GM19025 (cell line): ENCODE measurements at regions not wholly inside any gene's neighbourhood (a gene's known extent, or its start where the extent isn't known, plus 50 kb on each side); places are given as distances from the start of the nearest gene placed in this dataset.
"Not testable (repeated sequence)": the region's sequence is repeated elsewhere in the genome, so short reads cannot be mapped to it uniquely, and the experiment has no call there.

Experiments used
- ATAC-seq: cut with Tn5 transposase; IDR thresholded peaks from one replicate; pipeline ENCODE4 v1.9.1; 2021; ENCODE audit warnings: mild to moderate bottlenecking, low read depth, moderate library complexity; ENCODE audit not compliant: unreplicated experiment

- ATAC-seq = no peak
These were observed 109.2 kb downstream of the GJA1 start for GRCh38 chr6:121544691-121545090.

GRCh38 chr6:121548131-121548530, 112.7 kb downstream of the GJA1 start:
- ATAC-seq = no peak

DNA sequence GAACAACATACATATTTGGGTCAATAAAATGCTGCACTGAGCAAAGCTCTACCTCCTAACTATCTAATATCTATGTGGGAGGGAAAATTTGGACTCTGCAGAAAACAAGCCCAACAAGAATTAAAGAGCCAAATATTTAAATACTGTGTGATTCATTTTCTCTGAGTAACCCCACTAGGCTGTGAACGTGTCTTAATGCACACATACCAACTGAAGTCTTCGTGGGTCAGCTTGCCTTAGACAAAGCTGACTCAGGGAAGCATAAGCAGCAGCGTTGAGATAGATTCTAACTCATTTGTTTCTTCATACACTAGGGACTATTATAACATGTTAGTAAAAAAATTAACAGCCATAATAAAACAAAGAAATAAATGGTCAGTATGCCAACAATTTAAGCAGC, 114.3 kb downstream of the GJA1 start:
- no peak for ATAC-seq

- ATAC-seq = no peak
These were observed 115.1 kb downstream of the GJA1 start for GRCh38 chr6:121550491-121551010.

- ATAC-seq = no peak
These were observed 119.8 kb downstream of the GJA1 start for GRCh38 chr6:121555201-121555600.

DNA sequence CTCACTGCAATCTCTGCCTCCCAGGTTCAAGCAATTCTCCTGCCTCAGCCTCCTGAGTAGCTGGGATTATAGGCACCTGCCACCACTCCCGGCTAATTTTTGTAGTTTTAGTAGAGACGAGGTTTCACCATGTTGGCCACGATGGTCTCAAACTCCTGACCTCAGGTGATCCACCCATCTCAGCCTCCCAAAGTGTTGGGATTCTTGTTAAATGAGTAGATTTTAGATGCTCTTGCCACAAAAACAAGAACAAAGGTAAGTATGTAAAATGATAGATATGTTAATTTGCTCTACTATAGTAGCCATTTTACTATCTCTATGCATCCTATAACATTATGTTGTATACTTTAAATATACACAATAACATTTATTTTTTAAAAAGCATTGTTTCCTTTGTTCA, 120.7 kb downstream of the GJA1 start:
- not testable (repeated sequence) for ATAC-seq

DNA sequence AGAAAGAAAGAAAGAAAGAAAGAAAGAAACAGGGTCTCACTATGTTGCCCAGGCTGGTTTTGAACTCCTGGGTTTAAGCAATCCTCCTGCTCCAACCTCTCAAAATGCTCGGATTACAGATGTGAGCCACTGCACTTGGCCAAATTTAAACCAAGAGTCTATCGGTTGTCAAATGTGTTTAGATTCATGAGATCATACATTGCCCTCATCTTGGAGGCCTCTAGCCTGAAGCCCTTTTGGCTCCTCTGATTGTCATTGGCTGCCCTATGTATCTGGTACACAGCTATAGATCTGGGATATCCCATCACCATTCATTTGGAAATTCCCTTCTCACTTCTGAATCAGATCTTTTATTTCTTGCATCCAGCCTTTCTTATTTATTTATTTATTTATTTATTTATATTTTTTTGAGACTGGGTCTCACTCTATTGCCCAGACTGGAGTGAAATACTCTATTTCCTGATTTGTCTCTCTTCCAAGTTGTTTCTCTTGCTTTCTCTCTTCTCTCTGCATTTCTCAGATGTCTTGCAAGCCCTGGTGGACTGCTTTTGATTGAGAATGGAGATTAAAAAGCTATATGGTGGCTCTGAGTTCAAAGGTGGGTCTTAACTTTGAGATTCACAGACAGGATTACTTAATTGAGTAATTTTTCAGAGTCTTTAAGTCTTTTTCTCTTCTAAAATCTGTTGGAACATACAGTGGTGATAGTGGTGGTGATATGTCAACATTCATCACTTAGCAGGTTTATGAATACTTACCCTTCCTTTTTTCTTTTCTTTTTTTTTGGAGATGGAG, 121.9 kb downstream of the GJA1 start:
- no peak for ATAC-seq

DNA sequence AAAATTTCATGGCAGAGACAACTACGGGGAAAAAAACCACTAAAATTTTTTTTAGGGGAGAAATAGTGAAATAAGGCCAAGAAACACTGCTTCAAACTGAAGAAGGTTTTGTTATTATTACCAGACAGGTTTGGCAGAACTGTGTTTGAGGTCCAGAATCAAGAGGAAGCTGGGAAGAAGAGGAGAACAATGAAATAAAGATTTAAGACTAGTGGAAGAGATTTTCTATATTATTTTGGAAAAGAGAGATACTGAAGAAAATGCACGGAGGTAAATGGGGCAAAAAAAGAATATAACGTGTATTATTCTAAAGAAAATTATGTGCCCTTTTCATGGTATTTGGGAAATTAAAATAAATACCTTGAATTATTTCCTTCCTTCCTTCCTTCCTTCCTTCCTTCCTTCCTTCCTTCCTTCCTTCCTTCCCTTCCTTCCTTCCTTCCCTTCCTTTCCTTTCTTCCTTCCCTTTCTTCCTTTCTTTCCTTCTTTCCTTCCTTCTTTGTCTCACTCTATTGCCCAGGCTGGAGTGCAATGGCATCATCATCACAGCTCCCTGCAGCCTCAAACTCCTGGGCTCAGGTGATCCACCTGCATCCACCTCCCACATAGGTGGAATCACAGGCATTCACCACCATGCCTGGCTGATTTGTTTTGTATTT, 124.3 kb downstream of the GJA1 start:
- no peak for ATAC-seq

- no peak for ATAC-seq
These were observed 125.0 kb downstream of the GJA1 start for GRCh38 chr6:121560476-121560875.

DNA sequence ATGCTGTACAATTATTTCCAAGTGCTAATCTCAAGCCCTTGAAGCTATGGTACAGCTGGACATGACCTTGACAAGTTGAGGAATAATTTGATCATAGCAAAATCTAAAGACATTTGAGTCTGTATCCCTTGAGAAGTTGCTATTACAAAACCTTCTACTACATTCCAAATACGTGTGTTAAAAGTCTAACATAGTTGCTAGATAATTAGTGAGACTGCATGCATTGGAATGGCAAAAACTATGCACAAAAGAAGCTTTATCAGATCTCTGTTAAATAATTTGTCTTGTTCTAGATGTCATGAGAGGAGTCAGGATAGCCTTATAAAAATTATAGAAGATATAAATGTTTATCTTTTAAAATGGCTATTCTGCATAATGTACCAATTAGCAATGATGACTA, 127.8 kb downstream of the GJA1 start:
- ATAC-seq = no peak

DNA sequence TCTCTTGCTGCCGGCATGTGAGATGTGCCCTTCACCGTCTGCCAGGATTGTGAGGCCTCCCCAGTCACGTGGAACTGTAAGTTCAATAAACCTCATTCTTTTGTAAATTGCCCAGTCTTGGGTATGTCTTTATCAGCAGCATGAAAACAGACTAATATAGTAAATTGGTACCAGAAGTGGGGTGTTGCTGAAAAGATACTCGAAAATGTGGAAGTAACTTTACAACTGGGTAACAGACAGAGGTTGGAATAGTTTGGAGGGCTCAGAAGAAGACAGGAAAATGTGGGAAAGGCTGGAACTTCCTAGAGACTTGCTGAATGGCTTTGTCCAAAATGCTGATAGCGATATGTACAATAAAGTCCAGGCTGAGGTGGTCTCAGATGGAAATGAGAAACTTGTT, 129.1 kb downstream of the GJA1 start:
- not testable (repeated sequence) for ATAC-seq

DNA sequence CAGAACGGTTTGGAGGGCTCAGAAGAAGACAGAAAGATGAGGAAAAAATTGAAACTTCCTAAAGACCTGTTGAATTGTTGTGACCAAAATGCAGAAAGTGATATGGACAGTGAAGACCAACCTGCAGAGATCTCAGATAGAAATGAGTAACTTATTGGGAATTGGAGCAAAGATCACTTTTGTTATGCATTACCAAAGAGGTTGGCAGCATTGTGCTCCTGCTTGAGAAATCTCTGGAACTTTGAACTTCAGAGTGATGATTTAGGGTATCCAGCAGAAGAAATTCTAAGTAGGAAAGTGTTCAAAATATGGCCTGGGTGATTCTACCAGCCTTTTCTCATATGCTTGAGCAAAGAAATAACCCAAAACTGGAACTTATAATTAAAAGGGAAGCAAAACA, 136.0 kb downstream of the GJA1 start:
- ATAC-seq = no peak

DNA sequence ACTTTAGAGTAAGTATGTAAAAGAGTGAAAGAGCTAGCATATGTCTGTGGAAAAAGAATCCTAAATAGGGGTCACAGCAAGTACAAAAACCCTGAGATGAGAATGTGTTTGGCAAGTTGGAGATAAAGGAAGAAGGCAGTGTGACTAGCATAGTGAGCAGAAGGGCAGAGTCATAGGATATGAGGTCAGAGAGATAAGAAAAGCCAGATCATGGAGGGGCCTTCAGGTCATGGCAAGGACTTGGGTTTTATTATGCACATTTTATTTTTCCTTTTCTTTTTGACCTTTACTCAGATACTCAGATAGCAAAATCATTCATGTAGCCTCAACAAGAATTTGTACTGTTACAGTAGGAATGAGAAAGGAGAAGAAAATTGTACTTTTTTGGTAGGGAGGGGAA, 138.0 kb downstream of the GJA1 start:
- ATAC-seq = no peak

GRCh38 chr6:121578216-121578615, 142.8 kb downstream of the GJA1 start:
- no peak for ATAC-seq

DNA sequence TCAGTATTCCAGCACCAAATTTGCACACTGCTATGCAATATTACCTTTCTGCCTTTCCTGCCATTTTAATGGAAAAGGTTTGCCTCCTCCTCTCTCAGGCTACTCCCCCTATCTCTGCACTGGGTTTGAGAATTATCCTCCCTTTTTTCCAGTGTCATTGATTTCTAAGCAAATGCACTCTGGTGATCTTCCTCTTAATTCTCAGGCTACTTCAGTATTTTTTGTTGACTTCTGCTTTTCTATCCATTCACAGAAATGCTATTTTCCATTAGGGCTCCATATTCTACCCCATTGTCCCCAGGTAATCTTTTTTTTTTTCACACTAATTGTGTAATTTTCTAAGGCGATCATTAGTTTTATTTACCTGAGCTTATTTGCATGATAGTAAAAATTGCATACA, 144.0 kb downstream of the GJA1 start:
- no peak for ATAC-seq

- no peak for ATAC-seq
These were observed 145.9 kb downstream of the GJA1 start for GRCh38 chr6:121581327-121581726.

DNA sequence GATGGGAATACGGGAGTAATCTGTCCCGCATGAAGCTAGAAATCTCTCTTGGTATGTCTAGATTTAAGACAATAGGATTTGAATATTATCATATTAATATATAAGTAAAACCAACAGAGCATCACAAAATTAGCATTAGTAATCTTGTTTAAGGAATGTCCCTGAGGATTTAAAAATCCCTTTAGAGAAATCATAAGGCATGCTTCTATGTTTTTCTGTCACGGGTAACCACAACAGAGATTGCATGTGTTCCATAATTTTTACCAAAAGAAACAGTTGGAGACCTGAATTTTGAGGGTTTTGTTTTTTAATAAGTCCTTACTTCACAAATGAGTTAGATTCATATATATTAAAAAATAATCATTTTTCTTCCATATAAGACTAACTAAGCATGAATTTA, 146.8 kb downstream of the GJA1 start:
- no peak for ATAC-seq

GRCh38 chr6:121584586-121585369, 149.3 kb downstream of the GJA1 start:
- no peak for ATAC-seq

DNA sequence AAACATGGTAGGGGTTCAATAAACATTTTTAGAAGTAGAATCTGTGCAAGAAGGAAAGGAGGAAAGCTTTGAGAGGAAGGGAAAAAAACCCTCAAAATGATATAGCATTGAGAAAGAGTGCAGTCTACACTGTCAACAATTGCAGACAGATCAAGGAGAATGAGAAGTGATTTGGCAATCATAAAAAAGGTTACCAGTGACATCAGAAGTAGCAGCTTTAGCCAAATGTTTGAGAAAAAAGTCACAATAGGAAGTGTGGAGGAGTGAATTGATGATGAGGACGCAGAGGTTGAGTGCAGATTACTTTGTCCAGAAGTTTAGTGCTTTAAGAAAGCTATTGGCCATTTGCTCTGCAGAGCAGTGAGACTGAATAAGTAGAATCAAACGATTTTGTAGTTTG, 155.0 kb downstream of the GJA1 start:
- ATAC-seq = no peak

DNA sequence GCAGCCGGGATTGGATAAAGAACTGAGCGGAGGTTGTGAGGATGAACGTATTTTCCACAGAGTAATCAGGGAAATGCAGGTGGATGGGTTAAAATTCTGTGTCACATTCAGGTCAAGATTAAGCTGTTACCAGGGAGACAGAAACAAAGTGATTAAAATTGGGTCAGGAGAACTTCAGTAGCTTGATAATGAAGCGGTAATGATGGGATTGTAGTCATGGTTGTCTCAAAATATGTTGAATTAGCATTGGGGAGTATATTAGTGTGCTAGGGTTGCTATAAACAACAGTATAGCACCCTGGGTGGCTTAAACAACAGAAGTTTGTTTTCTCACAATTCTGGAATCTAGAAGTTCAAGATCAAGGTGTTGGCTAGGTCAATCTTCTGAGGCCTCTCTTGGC, 155.5 kb downstream of the GJA1 start:
- no peak for ATAC-seq

DNA sequence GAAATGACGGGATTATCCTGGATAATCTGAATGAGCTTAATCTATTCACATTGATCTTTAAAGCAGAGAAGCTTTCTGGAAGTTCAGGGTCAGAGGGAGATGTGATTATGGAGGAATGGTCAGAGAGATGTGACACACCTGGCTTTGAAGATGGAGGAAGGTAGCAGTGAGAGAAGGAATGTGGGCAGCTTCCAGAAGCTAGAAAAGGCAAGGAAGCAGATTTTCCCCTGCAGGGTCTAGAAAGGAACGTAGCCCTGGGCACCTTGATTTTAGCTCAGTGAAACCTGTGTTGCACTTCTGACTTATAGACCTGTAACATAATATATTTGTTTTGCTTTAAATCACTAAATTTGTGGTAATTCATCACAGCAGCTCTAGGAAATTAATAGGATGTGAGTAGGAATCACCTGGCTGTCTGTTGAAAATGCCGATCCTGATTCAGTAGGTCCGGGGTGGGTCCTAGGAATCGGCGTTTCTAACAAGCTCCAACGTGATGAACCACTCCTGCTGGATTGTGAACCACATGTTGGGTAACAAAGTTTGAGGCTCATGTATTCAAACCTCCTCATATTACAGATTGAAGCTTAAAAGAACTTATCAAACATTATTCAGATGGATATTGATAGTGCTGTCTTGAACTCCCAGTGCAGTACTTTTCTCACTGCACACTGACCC, 157.0 kb downstream of the GJA1 start:
- ATAC-seq = no peak
